SK-N-SH (cell line): ENCODE measurements at regions not wholly inside any gene's neighbourhood (a gene's known extent, or its start where the extent isn't known, plus 50 kb on each side); places are given as distances from the start of the nearest gene placed in this dataset.

Experiments
- CTCF ChIA-PET: fragments of 300-600, 350-600 bp; formaldehyde crosslinking; extraction: SDS; loops from one replicate; lab custom pipeline; 2021; lab: Yijun Ruan, JAX
- POLR2A ChIA-PET: fragments of 350-600 bp; sonication (Branson Sonifier 250); formaldehyde crosslinking; extraction: SDS; loops from one replicate; lab custom pipeline; 2020; ENCODE audit warnings: antibody characterized with exemption, inconsistent platforms; lab: Yijun Ruan, JAX
- DNase-seq: peaks from one replicate; pipeline ENCODE4 v3.0.0; 2012
- H2AFZ ChIP-seq: fragments of 200-600 bp; sonication (generic); 2 replicates; pipeline ENCODE4 v1.8.1; 2016; ENCODE audit warnings: antibody characterized with exemption, mild to moderate bottlenecking, low read depth
- H3F3A ChIP-seq: fragments of 200-600 bp; sonication (generic); replicated peaks from 2 replicates; pipeline ENCODE3; 2016; ENCODE audit warnings: antibody characterized with exemption, mild to moderate bottlenecking; ENCODE audit not compliant: insufficient read depth
- H3K27ac ChIP-seq, 2 experiments: fragments of 200-500 bp in 1 of 2; fragments of 200-600 bp in 1 of 2; sonication (Bioruptor generic) in 1 of 2; sonication (generic), shearing (Covaris generic) in 1 of 2; 2 replicates each; pipeline versions ENCODE4 v1.5.1 to v1.6.1; 2014 to 2016; ENCODE audit warnings: low read depth in 2 of 2, inconsistent platforms in 1 of 2, low read length in 1 of 2, mild to moderate bottlenecking in 1 of 2, mixed read lengths in 1 of 2
- H3K27me3 ChIP-seq: fragments of 200-600 bp; sonication (generic), shearing (Covaris generic); 2 replicates; pipeline ENCODE4 v1.6.1; 2016; ENCODE audit warnings: mixed run types; ENCODE audit not compliant: insufficient read depth
- H3K36me3 ChIP-seq, 2 experiments: fragments of 200-500 bp in 1 of 2; fragments of 200-600 bp in 1 of 2; sonication (Bioruptor generic) in 1 of 2; sonication (generic) in 1 of 2; replicated peaks in 1 of 2; 2 replicates each; pipeline versions ENCODE3 to v1.5.1; 2014 to 2016; ENCODE audit warnings: low read length in 1 of 2, mild to moderate bottlenecking in 1 of 2; ENCODE audit not compliant: insufficient read depth in 2 of 2, control insufficient read depth in 1 of 2
- H3K4me1 ChIP-seq, 2 experiments: fragments of 200-500 bp in 1 of 2; fragments of 200-600 bp in 1 of 2; sonication (Bioruptor generic) in 1 of 2; sonication (generic), shearing (Covaris generic) in 1 of 2; 2 replicates each; pipeline versions ENCODE4 v1.5.1 to v1.6.1; 2014 to 2016; ENCODE audit warnings: low read depth in 1 of 2, low read length in 1 of 2, mixed run types in 1 of 2; ENCODE audit not compliant: insufficient read depth in 2 of 2, control insufficient read depth in 1 of 2
- H3K4me2 ChIP-seq: fragments of 200-600 bp; sonication (generic), shearing (Covaris generic); 2 replicates; pipeline ENCODE4 v1.6.1; 2017; ENCODE audit warnings: mixed run types
- H3K4me3 ChIP-seq, 2 experiments: fragments of 200-500 bp in 1 of 2; fragments of 200-600 bp in 1 of 2; sonication (Bioruptor generic) in 1 of 2; sonication (generic), shearing (Covaris generic) in 1 of 2; 2 replicates each; pipeline versions ENCODE4 v1.5.1 to v1.8.1; 2014 to 2016; ENCODE audit warnings: low read depth in 2 of 2, inconsistent platforms in 1 of 2, low read length in 1 of 2, mild to moderate bottlenecking in 1 of 2, mixed read lengths in 1 of 2, moderate library complexity in 1 of 2
- H3K79me2 ChIP-seq: fragments of 200-600 bp; sonication (generic); 2 replicates; pipeline ENCODE4 v1.8.1; 2017; ENCODE audit warnings: mild to moderate bottlenecking; ENCODE audit not compliant: insufficient read depth
- H3K9ac ChIP-seq: fragments of 200-600 bp; sonication (generic); 2 replicates; pipeline ENCODE4 v1.6.1; 2017; ENCODE audit warnings: mixed run types
- H3K9me2 ChIP-seq: fragments of 200-600 bp; sonication (generic); 2 replicates; pipeline ENCODE4 v1.6.1; 2017; ENCODE audit warnings: mixed run types
- H3K9me3 ChIP-seq: fragments of 200-600 bp; sonication (generic); 2 replicates; pipeline ENCODE4 v1.6.1; 2017; ENCODE audit warnings: mixed run types, mild to moderate bottlenecking, moderate library complexity
- H4K20me1 ChIP-seq: fragments of 200-600 bp; sonication (generic); 2 replicates; pipeline ENCODE4 v1.6.1; 2017; ENCODE audit warnings: mild to moderate bottlenecking, mixed run types; ENCODE audit not compliant: insufficient read depth
- CHD2 ChIP-seq: fragments of 150-350 bp; IDR thresholded peaks from 2 replicates; pipeline ENCODE4 v1.6.1; 2018; ENCODE audit warnings: low read length; ENCODE audit not compliant: partially characterized antibody
- CTCF ChIP-seq: fragments of 200-600 bp; sonication (generic); IDR thresholded peaks from 2 replicates; pipeline ENCODE4 v1.6.1; 2017; ENCODE audit warnings: antibody characterized with exemption, mild to moderate bottlenecking, moderate library complexity
- ELF1 ChIP-seq: IDR thresholded peaks from 2 replicates; pipeline ENCODE4 v1.4.0; 2012
- EP300 ChIP-seq, 2 experiments: IDR thresholded peaks; 2 replicates each; pipeline versions ENCODE4 v1.4.0 to v1.6.1; 2012; ENCODE audit warnings: borderline replicate concordance in 1 of 2, low read depth in 1 of 2, low read length in 1 of 2
- EZH2phosphoT487 ChIP-seq: fragments of 200-600 bp; sonication (generic); IDR thresholded peaks from 2 replicates; pipeline ENCODE4 v1.6.1; 2017; ENCODE audit warnings: low read depth, mixed run types, mild to moderate bottlenecking, antibody characterized with exemption, moderate library complexity, borderline replicate concordance
- FOSL2 ChIP-seq: IDR thresholded peaks from 2 replicates; pipeline ENCODE4 v1.4.0; 2012; ENCODE audit warnings: low read depth, mild to moderate bottlenecking, moderate library complexity, borderline replicate concordance
- GATA2 ChIP-seq: sonication (generic); formaldehyde crosslinking; IDR thresholded peaks from 2 replicates; pipeline ENCODE4 v1.5.0; 2020; ENCODE audit warnings: mild to moderate bottlenecking, missing genetic modification reagents
- MXI1 ChIP-seq: IDR thresholded peaks from 2 replicates; pipeline ENCODE4 v1.6.1; 2012; ENCODE audit warnings: mild to moderate bottlenecking, low read depth, low read length, improper control_type of control experiment
- NRF1 ChIP-seq: IDR thresholded peaks from 2 replicates; pipeline ENCODE4 v1.6.1; 2012; ENCODE audit warnings: low read depth, mild to moderate bottlenecking, low read length
- PBX3 ChIP-seq: IDR thresholded peaks from 2 replicates; pipeline ENCODE4; 2012
- RAD21 ChIP-seq: IDR thresholded peaks from 2 replicates; pipeline ENCODE4 v1.6.1; 2012; ENCODE audit warnings: mild to moderate bottlenecking, low read length
- RCOR1 ChIP-seq: fragments of 150-350 bp; IDR thresholded peaks from 2 replicates; pipeline ENCODE4 v1.6.1; 2017; ENCODE audit warnings: antibody characterized with exemption, low read length
- RFX5 ChIP-seq: IDR thresholded peaks from 2 replicates; pipeline ENCODE4 v1.6.1; 2012; ENCODE audit warnings: mild to moderate bottlenecking, improper control_type of control experiment, low read length
- SIN3A ChIP-seq: IDR thresholded peaks from 2 replicates; pipeline ENCODE4 v1.6.1; 2012; ENCODE audit warnings: low read depth, mild to moderate bottlenecking, low read length, moderate library complexity, borderline replicate concordance
- TAF1 ChIP-seq: IDR thresholded peaks from 2 replicates; pipeline ENCODE4 v1.6.1; 2012; ENCODE audit warnings: low read depth, mild to moderate bottlenecking, low read length, moderate library complexity, borderline replicate concordance
- TCF12 ChIP-seq: IDR thresholded peaks from 2 replicates; pipeline ENCODE4 v1.4.0; 2012
- TEAD4 ChIP-seq: IDR thresholded peaks from 2 replicates; pipeline ENCODE4 v1.4.0; 2012; ENCODE audit warnings: mild to moderate bottlenecking, borderline replicate concordance; ENCODE audit not compliant: insufficient read depth
- USF2 ChIP-seq: fragments of 150-350 bp; IDR thresholded peaks from 2 replicates; pipeline ENCODE4 v1.6.1; 2017; ENCODE audit warnings: antibody characterized with exemption, low read length, low read depth, borderline replicate concordance
- WGBS: methylation state at CpG from one replicate; pipeline ENCODE4 v1.1.6; 2017; ENCODE audit warnings: low lambda C conversion rate; 5-methylcytosine and 5-hydroxymethylcytosine counted together
- TF ChIP-seq, protein P1 (sequence below): IDR thresholded peaks from 2 replicates; pipeline ENCODE4 v1.4.0; 2012; ENCODE audit warnings: low read depth, borderline replicate concordance

GRCh38 chr12:27178723-27179399 is 65.2 kb upstream of the STK38L start:
- Histone ChIP-seq H3K9ac (no peak overlapping the region), H3K4me3 (no peak overlapping the region)
- POLR2A ChIA-PET: no interaction called here

DNA sequence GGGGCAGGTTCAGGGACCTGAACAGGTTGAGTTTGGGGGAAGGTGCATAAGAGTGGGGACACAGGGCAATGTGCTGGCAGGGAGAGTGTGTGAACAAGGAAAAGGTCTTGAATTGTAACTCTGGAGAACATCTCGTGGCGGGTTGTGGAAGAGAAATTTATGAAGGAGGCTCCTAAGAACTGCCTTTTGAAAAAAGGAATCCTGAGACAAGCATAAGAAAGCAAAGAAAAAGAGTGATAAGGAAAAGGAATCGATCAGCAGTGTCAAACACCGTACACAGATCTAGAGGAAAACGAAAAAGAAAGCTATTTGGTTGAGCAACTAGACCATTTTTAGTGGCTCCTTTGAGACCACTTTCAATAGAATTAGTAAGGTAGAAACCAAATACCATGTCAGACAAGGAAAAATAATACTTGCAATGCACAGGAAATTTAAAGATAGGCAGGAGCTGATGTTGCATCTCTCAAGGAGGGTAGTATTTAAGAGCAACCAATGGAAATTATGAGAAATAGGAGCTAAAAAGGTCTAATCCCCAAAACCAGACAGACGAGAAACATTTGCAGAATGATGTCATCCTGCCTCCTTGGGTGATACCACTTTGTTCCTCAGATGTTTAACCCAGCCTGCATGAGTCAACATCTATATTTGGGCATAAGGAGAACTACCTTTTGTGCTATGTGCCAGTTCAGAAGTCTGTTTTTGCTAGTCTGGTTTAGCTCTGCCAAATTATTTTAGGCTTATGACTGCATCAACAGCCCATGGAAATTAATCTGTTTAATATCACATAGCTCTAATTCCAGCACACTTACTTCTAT is 64.5 kb upstream of the STK38L start:
- POLR2A ChIA-PET: no interaction called here
- Histone ChIP-seq H3K4me2 (peak overlapping the region; percentile 8; the same call in 1 of the 2 replicates), H3K27ac (peak overlapping the region; percentile 71 to 82; a peak in 3 of 4 replicates)
- no peak for TF ChIP-seq CHD2
- no peak for TF ChIP-seq GATA2 (CRISPR knock-in tag)
- TF ChIP-seq, protein P1, sequence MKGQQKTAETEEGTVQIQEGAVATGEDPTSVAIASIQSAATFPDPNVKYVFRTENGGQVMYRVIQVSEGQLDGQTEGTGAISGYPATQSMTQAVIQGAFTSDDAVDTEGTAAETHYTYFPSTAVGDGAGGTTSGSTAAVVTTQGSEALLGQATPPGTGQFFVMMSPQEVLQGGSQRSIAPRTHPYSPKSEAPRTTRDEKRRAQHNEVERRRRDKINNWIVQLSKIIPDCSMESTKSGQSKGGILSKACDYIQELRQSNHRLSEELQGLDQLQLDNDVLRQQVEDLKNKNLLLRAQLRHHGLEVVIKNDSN: no peak
- peak; percentile 79; the same call in 1 of the 2 replicates for TF ChIP-seq TEAD4
- no peak for TF ChIP-seq MXI1
- no peak for TF ChIP-seq NRF1
- no peak for TF ChIP-seq RFX5
- TF ChIP-seq RCOR1: no peak
- TF ChIP-seq PBX3: peak; percentile 95
- TF ChIP-seq FOSL2: peak; percentile 90
- no peak for TF ChIP-seq TAF1
- no peak for TF ChIP-seq EZH2phosphoT487
- no peak for TF ChIP-seq USF2

More at GRCh38 chr12:27178723-27179399, 65.2 kb upstream of the STK38L start:
- H3K79me2 ChIP-seq: no peaks in the 10 kb centered on the region
- CTCF ChIA-PET: no interaction called here
- peak overlapping the region; percentile 71 to 82; a peak in 3 of 4 replicates for H3K27ac ChIP-seq
- TF ChIP-seq SIN3A (no peak), GATA2 (CRISPR knock-in tag) (no peak), FOSL2 (no peak), RAD21 (no peak), TCF12 (no peak), EP300 (IDR thresholded peaks at IDR 0.05; ENCODE audit: borderline replicate concordance in 1 of 2, low read depth in 1 of 2, low read length in 1 of 2) (no peak), TEAD4 (no peak), CTCF (no peak), ELF1 (no peak)
- peak overlapping the region; percentile 8; the same call in 1 of the 2 replicates for H3K4me2 ChIP-seq
- peaks cover 40% of the 10 kb centered on the region for H3F3A ChIP-seq
- H3K9me2 ChIP-seq: no peaks in the 10 kb centered on the region
- no peaks in the 10 kb centered on the region for H3K27me3 ChIP-seq
- peaks cover 0 to 38% of the 10 kb centered on the region in 2 experiments; a peak in 3 of 4 replicates for H3K4me1 ChIP-seq
- 80% methylated on average over 2 of the region's 2 CpGs for WGBS
- no peak for DNase-seq
- no peaks in the 10 kb centered on the region for H3K9me3 ChIP-seq
- no peaks in the 10 kb centered on the region for H4K20me1 ChIP-seq
- H3K36me3 ChIP-seq: no peaks in the 10 kb centered on the region
- H2AFZ ChIP-seq: no peak overlapping the region

More for the DNA sequence above, 64.5 kb upstream of the STK38L start:
- H3K4me1 ChIP-seq: peaks cover 0 to 38% of the 10 kb centered on the region in 2 experiments; a peak in 3 of 4 replicates
- H2AFZ ChIP-seq: no peak overlapping the region
- peak overlapping the region; percentile 6; the same call in 1 of the 2 replicates for H3K9ac ChIP-seq
- H4K20me1 ChIP-seq: no peaks in the 10 kb centered on the region
- CTCF ChIA-PET: interaction anchor here (1.0 to 1.2 kb wide), 2 partner anchors 10 to 11 kb away, joined by 3 read pairs; no protein-coding TSS in a partner anchor
- H3K79me2 ChIP-seq: no peaks in the 10 kb centered on the region
- no peak for DNase-seq
- H3K4me3 ChIP-seq: no peak overlapping the region; a peak in 1 of 4 replicates
- H3K9me3 ChIP-seq: no peaks in the 10 kb centered on the region
- H3K36me3 ChIP-seq: no peaks in the 10 kb centered on the region
- H3K9me2 ChIP-seq: no peaks in the 10 kb centered on the region
- peaks cover 40% of the 10 kb centered on the region for H3F3A ChIP-seq
- 40% methylated on average over 6 of the region's 6 CpGs for WGBS
- no peaks in the 10 kb centered on the region for H3K27me3 ChIP-seq
